Fibroblast of lung (primary cell): ENCODE measurements at regions not wholly inside any gene's neighbourhood (a gene's known extent, or its start where the extent isn't known, plus 50 kb on each side); places are given as distances from the start of the nearest gene placed in this dataset.

Experiments used
- DNase-seq, 2 donors: peaks; one replicate each; pipeline versions ENCODE4 v3.0.0 to v3.0.0-alpha.2; 2010; ENCODE audit warnings: low read depth in 2 of 2
- H2AFZ ChIP-seq: 2 replicates; pipeline ENCODE4 v1.5.1; 2012; ENCODE audit warnings: low read length, control low read depth, inconsistent platforms
- H3K27ac ChIP-seq: 2 replicates; pipeline ENCODE4 v1.5.1; 2011; ENCODE audit warnings: low read length, control low read depth; ENCODE audit not compliant: insufficient read depth
- H3K27me3 ChIP-seq: 2 replicates; pipeline ENCODE4 v1.5.1; 2011; ENCODE audit warnings: mild to moderate bottlenecking, low read length; ENCODE audit not compliant: control insufficient read depth, insufficient read depth
- H3K36me3 ChIP-seq: 2 replicates; pipeline ENCODE4 v1.5.1; 2011; ENCODE audit warnings: low read length; ENCODE audit not compliant: control insufficient read depth, insufficient read depth
- H3K4me1 ChIP-seq: 2 replicates; pipeline ENCODE4 v1.5.1; 2011; ENCODE audit warnings: low read length; ENCODE audit not compliant: control insufficient read depth, insufficient read depth; ENCODE audit errors: extremely low read depth
- H3K4me2 ChIP-seq: 2 replicates; pipeline ENCODE4 v1.5.1; 2011; ENCODE audit warnings: low read length, control low read depth; ENCODE audit not compliant: insufficient read depth; ENCODE audit errors: extremely low read depth
- H3K4me3 ChIP-seq, 4 experiments: fragments of 200-600 bp in 1 of 4; sonication (generic) in 1 of 4; replicated peaks in 1 of 4; 2 replicates each; pipeline ENCODE4 v1.5.1; 2011 to 2016; ENCODE audit warnings: low read length in 4 of 4, low read depth in 3 of 4, mild to moderate bottlenecking in 3 of 4, control low read depth in 2 of 4, inconsistent platforms in 1 of 4, mixed read lengths in 1 of 4; ENCODE audit not compliant: insufficient read depth in 1 of 4; ENCODE audit errors: control extremely low read depth in 1 of 4
- H3K79me2 ChIP-seq: 2 replicates; pipeline ENCODE4 v1.5.1; 2012; ENCODE audit warnings: mild to moderate bottlenecking, low read length, inconsistent platforms; ENCODE audit not compliant: control insufficient read depth, insufficient read depth
- H3K9ac ChIP-seq: 2 replicates; pipeline ENCODE4 v1.5.1; 2011; ENCODE audit warnings: mild to moderate bottlenecking, low read length, control low read depth; ENCODE audit not compliant: insufficient read depth
- H3K9me3 ChIP-seq: 2 replicates; pipeline ENCODE4 v1.5.1; 2012; ENCODE audit warnings: low read depth, low read length; ENCODE audit not compliant: control insufficient read depth, insufficient read depth
- H4K20me1 ChIP-seq: 2 replicates; pipeline ENCODE4 v1.5.1; 2011; ENCODE audit warnings: low read length; ENCODE audit not compliant: control insufficient read depth, insufficient read depth; ENCODE audit errors: extremely low read depth
- EZH2 ChIP-seq: IDR thresholded peaks from 2 replicates; pipeline ENCODE4 v1.5.1; 2012; ENCODE audit warnings: low read length, control low read depth, mild to moderate bottlenecking; ENCODE audit errors: missing control alignments
- TF ChIP-seq, protein P1 (sequence below), 2 donors: IDR thresholded peaks in 1 of 2; conservative IDR thresholded peaks in 1 of 2; 1 replicate in 1 of 2; 2 replicates in 1 of 2; pipeline ENCODE4 v1.5.1; 2011 to 2012; ENCODE audit warnings: low read length in 2 of 2, control low read depth in 1 of 2, inconsistent platforms in 1 of 2, low read depth in 1 of 2, mild to moderate bottlenecking in 1 of 2

DNA sequence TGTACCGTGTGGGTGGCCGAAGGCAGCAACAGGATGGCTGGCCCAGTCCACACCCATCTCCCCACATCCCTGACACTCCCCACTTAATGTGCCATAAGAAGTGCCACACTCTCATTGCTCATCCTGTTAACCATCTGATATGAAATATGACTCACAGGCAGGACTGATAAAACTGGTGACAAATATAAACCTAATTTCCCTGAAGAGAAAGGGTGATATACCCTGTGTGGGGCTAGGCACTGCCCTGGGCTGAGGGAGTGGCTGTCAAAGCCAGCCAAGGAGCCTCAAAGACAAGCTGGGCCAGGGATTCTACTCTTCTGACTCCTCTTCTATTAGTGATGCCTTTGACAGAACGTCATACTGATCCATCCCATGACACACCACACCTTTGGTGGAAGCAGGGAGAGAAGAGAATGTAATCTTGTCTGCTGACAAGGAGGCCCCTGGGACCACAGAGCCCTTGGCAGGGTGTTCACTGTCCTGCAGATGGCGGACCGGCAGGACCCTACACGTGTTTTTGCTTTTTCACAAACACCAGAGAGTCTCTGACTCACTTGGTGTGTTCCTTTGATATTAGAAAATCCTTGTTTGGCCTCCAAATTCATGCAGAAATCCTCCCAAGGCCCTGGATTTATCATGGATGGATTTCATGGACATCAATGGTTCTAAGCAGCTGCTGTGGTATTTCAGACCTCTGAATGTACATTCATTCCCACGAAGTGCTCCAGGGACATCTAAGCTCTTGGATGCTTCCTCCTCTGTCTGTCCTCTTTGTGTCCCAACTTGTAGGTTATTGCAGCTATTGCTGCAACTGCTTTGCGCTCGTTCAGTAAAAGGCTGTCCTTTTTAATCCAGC lies 98.0 kb upstream of the WASF3 start:
- TF ChIP-seq, protein P1, sequence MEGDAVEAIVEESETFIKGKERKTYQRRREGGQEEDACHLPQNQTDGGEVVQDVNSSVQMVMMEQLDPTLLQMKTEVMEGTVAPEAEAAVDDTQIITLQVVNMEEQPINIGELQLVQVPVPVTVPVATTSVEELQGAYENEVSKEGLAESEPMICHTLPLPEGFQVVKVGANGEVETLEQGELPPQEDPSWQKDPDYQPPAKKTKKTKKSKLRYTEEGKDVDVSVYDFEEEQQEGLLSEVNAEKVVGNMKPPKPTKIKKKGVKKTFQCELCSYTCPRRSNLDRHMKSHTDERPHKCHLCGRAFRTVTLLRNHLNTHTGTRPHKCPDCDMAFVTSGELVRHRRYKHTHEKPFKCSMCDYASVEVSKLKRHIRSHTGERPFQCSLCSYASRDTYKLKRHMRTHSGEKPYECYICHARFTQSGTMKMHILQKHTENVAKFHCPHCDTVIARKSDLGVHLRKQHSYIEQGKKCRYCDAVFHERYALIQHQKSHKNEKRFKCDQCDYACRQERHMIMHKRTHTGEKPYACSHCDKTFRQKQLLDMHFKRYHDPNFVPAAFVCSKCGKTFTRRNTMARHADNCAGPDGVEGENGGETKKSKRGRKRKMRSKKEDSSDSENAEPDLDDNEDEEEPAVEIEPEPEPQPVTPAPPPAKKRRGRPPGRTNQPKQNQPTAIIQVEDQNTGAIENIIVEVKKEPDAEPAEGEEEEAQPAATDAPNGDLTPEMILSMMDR (conservative IDR thresholded peaks at IDR 0.05 in 1 of 2, IDR thresholded peaks at IDR 0.05 in 1 of 2; ENCODE audit: low read depth in 1 of 2, low read length in 2 of 2): no peak
- TF ChIP-seq EZH2: no peak
- Histone ChIP-seq H3K9me3 (no peaks in the 10 kb centered on the region), H3K9ac (no peak overlapping the region), H2AFZ (no peak overlapping the region), H3K4me1 (peaks cover 11% of the 10 kb centered on the region), H3K4me2 (no peak overlapping the region), H3K36me3 (no peaks in the 10 kb centered on the region), H3K27me3 (no peaks in the 10 kb centered on the region), H4K20me1 (no peaks in the 10 kb centered on the region), H3K4me3 (no peak overlapping the region), H3K27ac (peak overlapping the region; percentile 47), H3K79me2 (no peaks in the 10 kb centered on the region)
- no peak for DNase-seq

DNA sequence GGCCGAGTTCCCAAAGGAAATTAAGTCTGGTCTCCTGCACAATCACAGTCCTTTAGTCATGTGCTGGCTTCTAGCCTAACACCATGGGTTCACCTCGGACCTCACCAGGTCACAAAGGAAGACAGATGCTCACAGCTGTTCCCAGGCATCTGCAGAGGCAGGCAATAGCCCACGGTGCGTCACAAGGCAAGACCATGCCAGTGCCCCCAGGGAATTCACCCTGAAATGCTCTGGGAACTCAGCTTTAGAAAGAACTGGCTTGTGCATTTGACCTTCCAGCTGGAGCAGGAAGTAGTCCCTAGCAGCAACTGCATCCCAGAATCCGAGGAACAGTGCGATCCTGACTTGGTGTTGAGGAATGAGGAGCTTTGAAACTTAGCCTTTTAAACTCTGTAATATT lies 96.8 kb upstream of the WASF3 start:
- DNase-seq: peak in 1 of 2 donors; percentile 77
- no peak overlapping the region for H3K4me2 ChIP-seq

DNA sequence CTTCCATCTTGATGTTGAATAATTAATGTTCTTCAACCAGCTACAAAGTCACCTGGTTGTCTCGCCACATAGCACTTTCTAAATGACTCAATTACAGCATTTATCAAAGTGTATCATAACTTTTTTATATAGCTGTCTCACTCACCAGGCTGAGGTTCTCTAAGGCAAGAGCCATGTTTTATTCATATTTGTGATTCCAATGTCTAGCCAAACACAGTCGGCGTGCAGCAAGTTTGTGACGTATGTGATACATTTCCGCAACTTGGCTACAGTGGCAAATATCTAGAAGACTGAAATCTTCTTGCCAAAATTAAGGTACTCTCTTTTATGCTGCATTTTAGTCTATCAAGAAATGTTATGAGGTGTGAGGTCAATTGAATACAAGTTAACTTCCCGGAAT lies 94.2 kb upstream of the WASF3 start:
- H3K9me3 ChIP-seq: no peaks in the 10 kb centered on the region
- no peak overlapping the region for H3K4me3 ChIP-seq
- no peak overlapping the region for H3K4me2 ChIP-seq
- no peak overlapping the region for H2AFZ ChIP-seq
- no peak for TF ChIP-seq EZH2
- TF ChIP-seq, protein P1 (conservative IDR thresholded peaks at IDR 0.05 in 1 of 2, IDR thresholded peaks at IDR 0.05 in 1 of 2; ENCODE audit: low read depth in 1 of 2, low read length in 2 of 2): no peak
- no peaks in the 10 kb centered on the region for H3K79me2 ChIP-seq
- H3K9ac ChIP-seq: no peak overlapping the region
- no peaks in the 10 kb centered on the region for H3K27me3 ChIP-seq
- H4K20me1 ChIP-seq: no peaks in the 10 kb centered on the region
- no peak for DNase-seq
- H3K27ac ChIP-seq: no peak overlapping the region
- H3K36me3 ChIP-seq: no peaks in the 10 kb centered on the region
- H3K4me1 ChIP-seq: peaks cover 14% of the 10 kb centered on the region

More for the DNA sequence above, 96.8 kb upstream of the WASF3 start:
- Histone ChIP-seq H3K9ac (no peak overlapping the region), H3K36me3 (no peaks in the 10 kb centered on the region), H3K27ac (no peak overlapping the region), H4K20me1 (no peaks in the 10 kb centered on the region), H3K4me1 (peaks cover 11% of the 10 kb centered on the region), H3K4me3 (no peak overlapping the region), H3K79me2 (no peaks in the 10 kb centered on the region), H3K9me3 (no peaks in the 10 kb centered on the region), H2AFZ (no peak overlapping the region), H3K27me3 (no peaks in the 10 kb centered on the region)
- TF ChIP-seq EZH2: no peak
- TF ChIP-seq, protein P1 (conservative IDR thresholded peaks at IDR 0.05 in 1 of 2, IDR thresholded peaks at IDR 0.05 in 1 of 2; ENCODE audit: low read depth in 1 of 2, low read length in 2 of 2): no peak
